AG04449 (cell line): ENCODE measurements at regions not wholly inside any gene's neighbourhood (a gene's known extent, or its start where the extent isn't known, plus 50 kb on each side); places are given as distances from the start of the nearest gene placed in this dataset.

Experiments used
- CTCF ChIA-PET: fragments of 350-600 bp; formaldehyde crosslinking; extraction: SDS; loops from one replicate; lab custom pipeline; 2021; ENCODE audit warnings: antibody characterized with exemption; lab: Yijun Ruan, JAX
- POLR2A ChIA-PET: fragments of 400-600, 350-600 bp; formaldehyde crosslinking; extraction: SDS; loops from one replicate; lab custom pipeline; 2020; ENCODE audit warnings: antibody characterized with exemption, inconsistent platforms; lab: Yijun Ruan, JAX
- DNase-seq: peaks from one replicate; pipeline ENCODE4 v3.0.0-alpha.2; 2010; ENCODE audit warnings: low read depth, low spot score
- H3K4me3 ChIP-seq: 2 replicates; pipeline ENCODE4 v1.5.1; 2011; ENCODE audit warnings: low read depth, mild to moderate bottlenecking, control low read depth, low read length
- TF ChIP-seq, protein P1 (sequence below): IDR thresholded peaks from one replicate; pipeline ENCODE4 v1.5.1; 2011; ENCODE audit warnings: mild to moderate bottlenecking, moderate library complexity, low read length, control low read depth, inconsistent platforms; ENCODE audit not compliant: insufficient read depth; ENCODE audit errors: missing control alignments

DNA sequence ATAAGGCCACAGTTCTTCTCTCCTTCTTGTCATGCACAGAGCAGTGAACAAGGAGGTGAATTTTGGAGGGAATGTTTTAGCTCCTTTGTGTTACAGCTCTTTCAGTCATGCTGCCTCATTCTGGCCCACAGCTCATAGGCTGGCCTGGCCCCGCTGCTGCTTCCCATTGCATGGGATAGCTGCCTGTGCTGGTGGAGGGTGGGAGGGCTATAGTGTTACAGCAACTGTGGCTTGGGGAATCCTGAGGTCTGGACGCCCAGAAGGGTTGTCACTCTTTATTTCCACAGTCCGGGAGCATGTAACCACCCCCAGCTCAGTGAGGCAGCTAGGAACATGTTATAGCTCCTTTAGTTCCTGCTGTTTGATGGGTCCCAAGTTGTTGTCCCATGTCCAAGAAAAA, 210.3 kb downstream of the AMY1C start:
- CTCF ChIA-PET, result no interaction called here
- TF ChIP-seq, protein P1, sequence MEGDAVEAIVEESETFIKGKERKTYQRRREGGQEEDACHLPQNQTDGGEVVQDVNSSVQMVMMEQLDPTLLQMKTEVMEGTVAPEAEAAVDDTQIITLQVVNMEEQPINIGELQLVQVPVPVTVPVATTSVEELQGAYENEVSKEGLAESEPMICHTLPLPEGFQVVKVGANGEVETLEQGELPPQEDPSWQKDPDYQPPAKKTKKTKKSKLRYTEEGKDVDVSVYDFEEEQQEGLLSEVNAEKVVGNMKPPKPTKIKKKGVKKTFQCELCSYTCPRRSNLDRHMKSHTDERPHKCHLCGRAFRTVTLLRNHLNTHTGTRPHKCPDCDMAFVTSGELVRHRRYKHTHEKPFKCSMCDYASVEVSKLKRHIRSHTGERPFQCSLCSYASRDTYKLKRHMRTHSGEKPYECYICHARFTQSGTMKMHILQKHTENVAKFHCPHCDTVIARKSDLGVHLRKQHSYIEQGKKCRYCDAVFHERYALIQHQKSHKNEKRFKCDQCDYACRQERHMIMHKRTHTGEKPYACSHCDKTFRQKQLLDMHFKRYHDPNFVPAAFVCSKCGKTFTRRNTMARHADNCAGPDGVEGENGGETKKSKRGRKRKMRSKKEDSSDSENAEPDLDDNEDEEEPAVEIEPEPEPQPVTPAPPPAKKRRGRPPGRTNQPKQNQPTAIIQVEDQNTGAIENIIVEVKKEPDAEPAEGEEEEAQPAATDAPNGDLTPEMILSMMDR, result no peak
- POLR2A ChIA-PET, result no interaction called here
- no peak for DNase-seq
- H3K4me3 ChIP-seq, result no peak overlapping the region

DNA sequence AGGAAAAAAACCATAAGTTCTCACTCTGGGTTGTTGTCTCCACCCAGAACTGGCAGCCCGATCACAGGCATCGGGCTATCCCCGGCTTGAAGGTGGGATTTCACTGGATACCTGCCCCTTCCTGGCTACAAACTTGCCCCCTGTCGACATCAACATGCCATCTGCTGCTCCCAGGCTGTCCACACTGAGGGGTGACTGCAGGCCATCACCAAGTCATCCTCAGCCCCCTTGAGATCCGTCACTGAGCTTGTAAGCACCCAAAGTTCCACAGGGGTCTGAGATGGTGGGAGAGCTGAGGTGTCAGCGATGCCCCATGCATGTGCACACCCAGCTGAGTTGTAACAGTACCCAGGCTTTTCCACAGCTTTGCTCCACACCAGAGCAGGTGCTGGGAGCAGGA, 211.0 kb downstream of the AMY1C start:
- H3K4me3 ChIP-seq, result no peak overlapping the region
- TF ChIP-seq, protein P1, result no peak
- no peak for DNase-seq
- POLR2A ChIA-PET, result no interaction called here
- CTCF ChIA-PET, result no interaction called here

DNA sequence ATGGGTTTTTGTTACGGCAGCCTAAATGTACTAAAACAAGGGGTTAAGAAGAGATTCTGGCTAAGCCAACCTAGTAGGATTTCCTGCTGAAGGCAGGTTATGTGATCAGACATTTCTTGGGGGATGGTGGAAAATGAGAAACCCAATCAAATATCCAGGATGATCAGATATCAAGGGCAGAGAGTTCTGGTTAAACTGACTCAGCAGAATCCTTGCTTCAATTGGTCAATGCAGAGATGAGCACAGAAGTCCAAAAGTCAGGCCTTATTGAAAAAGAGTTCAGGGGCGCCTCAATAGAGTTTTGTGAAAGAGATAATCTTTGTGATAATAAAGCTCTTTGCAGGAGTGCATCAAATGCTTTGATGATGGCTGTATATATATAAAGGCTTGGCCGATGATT, 237.1 kb downstream of the AMY1C start:
- H3K4me3 ChIP-seq, result no peak overlapping the region
- CTCF ChIA-PET, result no interaction called here
- TF ChIP-seq, protein P1, result no peak
- DNase-seq, result no peak
- POLR2A ChIA-PET, result no interaction called here

DNA sequence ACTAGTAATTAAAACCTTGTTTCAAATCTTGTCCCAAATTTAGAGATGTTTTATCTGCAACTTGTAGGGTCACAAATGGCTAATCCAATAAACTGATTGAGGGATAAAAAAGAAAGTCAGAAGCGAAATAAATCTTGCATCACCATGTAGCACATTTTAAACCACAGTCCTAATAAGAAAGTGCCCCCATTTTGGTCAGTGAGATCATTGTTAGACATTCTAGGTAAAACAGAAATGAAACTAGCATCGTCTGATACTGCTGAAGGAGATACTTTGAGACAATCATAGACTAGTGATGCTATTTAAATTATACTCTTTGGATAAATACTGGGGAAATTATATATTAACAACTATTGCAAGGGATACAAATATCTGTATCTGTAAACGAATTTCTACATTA, 247.9 kb downstream of the AMY1C start:
- CTCF ChIA-PET, result no interaction called here
- no peak overlapping the region for H3K4me3 ChIP-seq
- DNase-seq, result no peak
- TF ChIP-seq, protein P1, result no peak
- POLR2A ChIA-PET, result no interaction called here

DNA sequence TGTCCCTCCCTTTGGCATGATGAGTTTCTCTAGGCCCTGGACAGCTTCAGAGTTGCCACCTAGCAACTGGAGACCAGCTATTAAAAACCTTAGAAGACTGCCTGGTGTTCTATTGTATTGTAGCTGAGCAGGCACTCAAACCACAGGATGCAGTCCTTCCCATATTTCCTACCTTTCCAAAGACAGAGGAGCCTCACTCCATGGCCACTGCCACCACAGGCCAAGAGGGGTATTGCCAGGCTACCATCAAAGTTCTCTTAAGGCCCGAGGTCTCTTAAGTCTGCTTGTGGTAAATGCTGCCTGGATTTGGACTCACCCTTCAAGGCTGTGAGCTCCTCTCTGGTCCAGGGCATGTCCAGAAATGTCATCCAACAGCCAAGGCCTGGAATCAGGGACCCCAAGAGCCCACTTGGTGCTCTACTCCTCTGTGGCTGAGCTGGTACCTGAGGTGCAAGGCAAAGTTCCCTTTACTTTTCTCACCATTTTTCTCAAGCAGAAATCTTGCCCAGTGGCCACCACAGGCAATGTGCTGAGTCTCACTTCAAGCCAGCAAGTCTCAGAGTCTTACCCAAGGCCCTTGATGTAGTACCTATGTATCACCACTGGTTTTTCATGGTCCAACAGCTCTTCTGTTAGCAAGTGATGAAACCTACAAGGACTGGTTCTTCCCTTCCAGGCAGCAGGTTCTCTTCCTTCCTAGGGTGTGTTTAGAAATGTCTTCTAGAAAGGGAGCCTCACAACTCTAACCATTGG, 269.4 kb downstream of the AMY1C start:
- CTCF ChIA-PET, result no interaction called here
- TF ChIP-seq, protein P1, result no peak
- DNase-seq, result no peak
- H3K4me3 ChIP-seq, result no peak overlapping the region
- POLR2A ChIA-PET, result no interaction called here

DNA sequence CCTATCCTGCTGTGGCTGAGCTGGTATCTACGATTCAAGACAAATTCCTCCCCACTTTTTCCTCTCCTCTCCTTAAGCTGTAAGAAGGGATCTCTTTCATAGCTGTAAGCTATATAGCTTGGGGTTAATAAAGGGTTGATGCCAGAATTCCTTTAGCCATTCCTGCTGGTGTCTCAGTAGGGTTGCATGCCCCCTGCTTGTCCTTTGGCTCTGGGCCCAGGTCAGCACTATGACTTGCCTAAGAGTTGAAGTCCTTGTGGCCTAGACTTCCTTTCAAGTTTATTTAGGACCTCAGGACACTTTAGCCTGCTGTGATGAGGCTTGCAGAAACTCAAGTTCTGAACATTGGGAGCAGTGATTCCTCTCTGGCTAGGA, 270.0 kb downstream of the AMY1C start:
- ChIA-PET CTCF (no interaction called here), POLR2A (no interaction called here)
- DNase-seq, result no peak
- TF ChIP-seq, protein P1, result no peak
- H3K4me3 ChIP-seq, result no peak overlapping the region
